Upper lobe of left lung (tissue), 6 donors: ENCODE measurements at regions not wholly inside any gene's neighbourhood (a gene's known extent, or its start where the extent isn't known, plus 50 kb on each side); places are given as distances from the start of the nearest gene placed in this dataset.

Experiments
- ATAC-seq, 2 donors: fragments of 200-7000 bp; cut with Tn5 transposase; one replicate each; pipeline ENCODE4 v1.9.1; 2022; ENCODE audit warnings: mild to moderate bottlenecking in 2 of 2, moderate library complexity in 2 of 2; ENCODE audit not compliant: low FRiP score in 2 of 2
- DNase-seq, 2 donors: peaks; one replicate each; pipeline ENCODE4 v3.0.0-alpha.2; 2019 to 2020
- H3K27ac ChIP-seq, 4 donors: fragments of 200-600 bp; sonication (generic); one replicate each; pipeline ENCODE4 v1.5.1; 2016 to 2019
- H3K27me3 ChIP-seq, 4 donors: fragments of 200-600 bp; sonication (generic); one replicate each; pipeline ENCODE4 v1.5.1; 2017 to 2019
- H3K36me3 ChIP-seq, 4 donors: fragments of 200-600 bp; sonication (generic); one replicate each; pipeline ENCODE4 v1.5.1; 2016 to 2019
- H3K4me1 ChIP-seq, 4 donors: fragments of 200-600 bp; sonication (generic); one replicate each; pipeline ENCODE4 v1.5.1; 2018 to 2019
- H3K4me3 ChIP-seq, 4 donors: fragments of 200-600 bp; sonication (generic); one replicate each; pipeline ENCODE4 v1.5.1; 2017 to 2019; ENCODE audit warnings: mild to moderate bottlenecking in 2 of 4, moderate library complexity in 1 of 4
- H3K9me3 ChIP-seq, 4 donors: fragments of 200-600 bp; sonication (generic); one replicate each; pipeline ENCODE4 v1.5.1; 2018 to 2019
- CTCF ChIP-seq, 6 experiments: fragments of 450-650 bp in 4 of 6; fragments of 200-600 bp in 2 of 6; sonication (generic) in 2 of 6; IDR thresholded peaks; one replicate each; pipeline ENCODE4 v1.5.1; 2016 to 2019; ENCODE audit warnings: antibody characterized with exemption in 6 of 6
- EP300 ChIP-seq, 4 donors: sonication (generic); formaldehyde crosslinking; IDR thresholded peaks; one replicate each; pipeline ENCODE4 v1.5.1; 2017; ENCODE audit warnings: antibody characterized with exemption in 4 of 4, control low read depth in 2 of 4
- POLR2A ChIP-seq, 4 donors: fragments of 450-650 bp; IDR thresholded peaks; one replicate each; pipeline ENCODE4 v1.5.1; 2016 to 2017; ENCODE audit warnings: antibody characterized with exemption in 4 of 4, mild to moderate bottlenecking in 2 of 4
- POLR2AphosphoS5 ChIP-seq, 2 donors: sonication (generic); formaldehyde crosslinking; IDR thresholded peaks; one replicate each; pipeline ENCODE4 v1.5.1; 2017; ENCODE audit warnings: antibody characterized with exemption in 2 of 2
- WGBS, 2 donors: methylation state at CpG; one replicate each; pipeline ENCODE4 v1.1.5; 2017 to 2018; 5-methylcytosine and 5-hydroxymethylcytosine counted together
- donor health status: DM: no; HTN: no; CAD: no; lungs with moderate emphysema.
- donor health status: DM: no; HTN: yes; CAD: no; lungs with severe emphysema.

- no peak for DNase-seq
- no peak overlapping the region for H3K4me3 ChIP-seq
- peak in 1 of 2 donors; percentile 16 for ATAC-seq
- H3K9me3 ChIP-seq = no peaks in the 10 kb centered on the region
- TF ChIP-seq EP300 (IDR thresholded peaks at IDR 0.05) (no peak), POLR2AphosphoS5 (IDR thresholded peaks at IDR 0.05) (no peak), POLR2A (IDR thresholded peaks at IDR 0.05) (no peak), CTCF (IDR thresholded peaks at IDR 0.05) (no peak)
- H3K27me3 ChIP-seq = no peaks in the 10 kb centered on the region
- H3K36me3 ChIP-seq = no peaks in the 10 kb centered on the region
- WGBS, 2 donors = 52 to 63% methylated on average over 1 of the region's 1 CpG
- no peak overlapping the region for H3K27ac ChIP-seq
- no peaks in the 10 kb centered on the region for H3K4me1 ChIP-seq
These were observed 100.6 kb upstream of the HIVEP1 start for GRCh38 chr6:11911538-11911937.

GRCh38 chr6:11909696-11910132 lies 102.4 kb upstream of the HIVEP1 start:
- 89 to 90% methylated on average over 7 of the region's 7 CpGs for WGBS, 2 donors
- H3K4me1 ChIP-seq = no peaks in the 10 kb centered on the region
- H3K27me3 ChIP-seq = no peaks in the 10 kb centered on the region
- no peak for DNase-seq
- ATAC-seq = no peak
- TF ChIP-seq EP300 (IDR thresholded peaks at IDR 0.05) = no peak
- TF ChIP-seq CTCF (IDR thresholded peaks at IDR 0.05) = no peak
- no peak for TF ChIP-seq POLR2A (IDR thresholded peaks at IDR 0.05)
- no peak for TF ChIP-seq POLR2AphosphoS5 (IDR thresholded peaks at IDR 0.05)
- no peaks in the 10 kb centered on the region for H3K36me3 ChIP-seq
- no peaks in the 10 kb centered on the region for H3K9me3 ChIP-seq
- no peak overlapping the region for H3K4me3 ChIP-seq
- no peak overlapping the region for H3K27ac ChIP-seq

GRCh38 chr6:11908436-11909105 lies 103.5 kb upstream of the HIVEP1 start:
- WGBS, 2 donors = 82 to 85% methylated on average over 2 of the region's 2 CpGs
- no peak overlapping the region for H3K27ac ChIP-seq
- TF ChIP-seq POLR2AphosphoS5 (IDR thresholded peaks at IDR 0.05) = no peak
- DNase-seq (no peak), ATAC-seq (no peak)
- H3K4me1 ChIP-seq = no peaks in the 10 kb centered on the region
- no peaks in the 10 kb centered on the region for H3K36me3 ChIP-seq
- no peaks in the 10 kb centered on the region for H3K27me3 ChIP-seq
- no peaks in the 10 kb centered on the region for H3K9me3 ChIP-seq
- no peak overlapping the region for H3K4me3 ChIP-seq

GRCh38 chr6:11903645-11904044 lies 108.5 kb upstream of the HIVEP1 start:
- Histone ChIP-seq H3K36me3 (no peaks in the 10 kb centered on the region), H3K9me3 (no peaks in the 10 kb centered on the region), H3K27me3 (no peaks in the 10 kb centered on the region), H3K27ac (no peak overlapping the region), H3K4me3 (no peak overlapping the region), H3K4me1 (no peaks in the 10 kb centered on the region)
- DNase-seq (no peak), ATAC-seq (no peak)
- TF ChIP-seq EP300 (IDR thresholded peaks at IDR 0.05) = no peak
- TF ChIP-seq CTCF (IDR thresholded peaks at IDR 0.05) = no peak
- TF ChIP-seq POLR2A (IDR thresholded peaks at IDR 0.05) = no peak
- TF ChIP-seq POLR2AphosphoS5 (IDR thresholded peaks at IDR 0.05) = no peak
- WGBS, 2 donors = 94 to 99% methylated on average over 2 of the region's 2 CpGs

GRCh38 chr6:11902527-11902926 lies 109.6 kb upstream of the HIVEP1 start:
- H3K4me3 ChIP-seq = no peak overlapping the region
- no peaks in the 10 kb centered on the region for H3K9me3 ChIP-seq
- TF ChIP-seq EP300 (IDR thresholded peaks at IDR 0.05) (no peak), POLR2A (IDR thresholded peaks at IDR 0.05) (no peak), POLR2AphosphoS5 (IDR thresholded peaks at IDR 0.05) (no peak), CTCF (IDR thresholded peaks at IDR 0.05) (no peak)
- no peaks in the 10 kb centered on the region for H3K4me1 ChIP-seq
- no peak overlapping the region for H3K27ac ChIP-seq
- ATAC-seq (no peak), DNase-seq (no peak)
- H3K27me3 ChIP-seq = no peaks in the 10 kb centered on the region
- WGBS, 2 donors = 90 to 95% methylated on average over 2 of the region's 2 CpGs
- H3K36me3 ChIP-seq = no peaks in the 10 kb centered on the region
